ENCODE measurements at regions not wholly inside any gene's neighbourhood (a gene's known extent, or its start where the extent isn't known, plus 50 kb on each side); places are given as distances from the start of the nearest gene placed in this dataset.

DNA sequence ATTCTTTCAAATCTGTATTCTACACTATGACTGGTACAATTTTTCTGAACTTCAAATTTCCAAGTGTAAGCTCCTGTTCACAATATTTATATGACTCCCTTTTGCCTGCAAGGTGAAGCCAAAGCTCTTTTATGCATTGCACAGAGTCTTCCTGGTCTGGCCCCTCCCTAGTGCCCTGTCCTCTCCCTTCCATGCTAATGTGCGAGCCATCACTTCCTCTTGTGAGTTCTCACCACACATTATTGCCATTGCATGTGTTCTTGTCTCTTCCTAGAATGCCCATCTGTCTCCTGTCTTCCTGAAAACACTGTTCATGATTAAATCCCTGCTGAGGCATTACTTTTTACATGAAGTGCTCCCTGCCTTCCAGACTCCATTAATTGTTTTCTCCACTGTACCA, 169.9 kb downstream of the MC4R start:
- no peak overlapping the region for H3K4me3 ChIP-seq
- DNase-seq (ENCODE audit: low spot score in 2 of 2): no peak
- 59% methylated on average over 1 of the region's 1 CpG for WGBS
- no peaks in the 10 kb centered on the region for H3K4me1 ChIP-seq
- no peaks in the 10 kb centered on the region for H3K36me3 ChIP-seq
- TF ChIP-seq, protein P1, sequence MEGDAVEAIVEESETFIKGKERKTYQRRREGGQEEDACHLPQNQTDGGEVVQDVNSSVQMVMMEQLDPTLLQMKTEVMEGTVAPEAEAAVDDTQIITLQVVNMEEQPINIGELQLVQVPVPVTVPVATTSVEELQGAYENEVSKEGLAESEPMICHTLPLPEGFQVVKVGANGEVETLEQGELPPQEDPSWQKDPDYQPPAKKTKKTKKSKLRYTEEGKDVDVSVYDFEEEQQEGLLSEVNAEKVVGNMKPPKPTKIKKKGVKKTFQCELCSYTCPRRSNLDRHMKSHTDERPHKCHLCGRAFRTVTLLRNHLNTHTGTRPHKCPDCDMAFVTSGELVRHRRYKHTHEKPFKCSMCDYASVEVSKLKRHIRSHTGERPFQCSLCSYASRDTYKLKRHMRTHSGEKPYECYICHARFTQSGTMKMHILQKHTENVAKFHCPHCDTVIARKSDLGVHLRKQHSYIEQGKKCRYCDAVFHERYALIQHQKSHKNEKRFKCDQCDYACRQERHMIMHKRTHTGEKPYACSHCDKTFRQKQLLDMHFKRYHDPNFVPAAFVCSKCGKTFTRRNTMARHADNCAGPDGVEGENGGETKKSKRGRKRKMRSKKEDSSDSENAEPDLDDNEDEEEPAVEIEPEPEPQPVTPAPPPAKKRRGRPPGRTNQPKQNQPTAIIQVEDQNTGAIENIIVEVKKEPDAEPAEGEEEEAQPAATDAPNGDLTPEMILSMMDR (IDR thresholded peaks at IDR 0.05): no peak
- TF ChIP-seq POLR2AphosphoS5 (IDR thresholded peaks at IDR 0.05) (no peak), EP300 (IDR thresholded peaks at IDR 0.05) (no peak), POLR2A (IDR thresholded peaks at IDR 0.05) (no peak)
- no peak overlapping the region for H3K27ac ChIP-seq
- no peaks in the 10 kb centered on the region for H3K27me3 ChIP-seq
- H3K9me3 ChIP-seq: no peaks in the 10 kb centered on the region

DNA sequence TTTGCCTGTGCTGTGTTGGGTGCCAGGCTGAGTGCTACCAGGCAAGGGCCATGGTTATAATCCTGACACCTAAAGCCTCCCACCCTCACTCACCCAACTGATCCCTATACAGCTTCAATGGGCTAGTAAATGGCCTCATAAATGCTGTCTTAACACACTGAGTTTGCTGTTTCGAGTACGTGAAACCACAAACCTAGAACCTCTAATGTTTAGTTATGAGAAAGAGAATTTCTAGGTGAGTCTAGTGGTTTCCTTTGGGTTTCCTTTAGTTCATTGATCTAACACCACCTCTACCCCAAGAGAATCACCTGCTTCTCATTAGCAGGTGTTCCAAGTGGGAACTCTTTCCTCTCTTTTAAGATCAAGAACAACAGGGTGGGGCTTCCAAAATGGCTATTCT, 172.0 kb downstream of the MC4R start:
- Histone ChIP-seq H3K27ac (no peak overlapping the region), H3K9me3 (no peaks in the 10 kb centered on the region), H3K4me1 (no peaks in the 10 kb centered on the region), H3K27me3 (no peaks in the 10 kb centered on the region), H3K36me3 (no peaks in the 10 kb centered on the region), H3K4me3 (no peak overlapping the region)
- WGBS: 100% methylated on average over 2 of the region's 2 CpGs
- DNase-seq (ENCODE audit: low spot score in 2 of 2): no peak
- no peak for TF ChIP-seq POLR2AphosphoS5 (IDR thresholded peaks at IDR 0.05)
- TF ChIP-seq, protein P1 (IDR thresholded peaks at IDR 0.05): no peak
- TF ChIP-seq POLR2A (IDR thresholded peaks at IDR 0.05): no peak
- TF ChIP-seq EP300 (IDR thresholded peaks at IDR 0.05): no peak

DNA sequence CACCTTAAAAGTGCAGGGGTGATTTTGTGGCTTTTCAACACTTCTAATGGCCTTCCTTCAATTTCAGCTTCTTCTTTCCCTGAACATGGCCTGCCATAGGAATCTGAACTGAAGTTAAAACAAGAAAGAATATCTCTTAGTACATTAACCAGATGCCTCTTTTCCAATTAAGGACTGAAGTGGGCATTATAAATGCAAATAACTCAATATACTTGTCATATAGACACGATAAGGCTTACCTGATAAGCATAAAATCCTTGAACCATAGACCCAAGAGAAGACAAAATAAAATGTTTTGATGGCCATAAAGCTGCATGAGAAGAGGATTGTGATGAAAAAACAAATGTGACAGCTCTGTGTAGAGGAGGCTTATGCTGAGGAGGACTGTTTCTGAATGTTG, 173.1 kb downstream of the MC4R start:
- Histone ChIP-seq H3K4me3 (no peak overlapping the region), H3K27ac (no peak overlapping the region), H3K36me3 (no peaks in the 10 kb centered on the region), H3K9me3 (no peaks in the 10 kb centered on the region), H3K27me3 (no peaks in the 10 kb centered on the region), H3K4me1 (no peaks in the 10 kb centered on the region)
- no peak for DNase-seq (ENCODE audit: low spot score in 2 of 2)
- WGBS: 89% methylated on average over 1 of the region's 1 CpG
- TF ChIP-seq POLR2AphosphoS5 (IDR thresholded peaks at IDR 0.05): no peak
- TF ChIP-seq EP300 (IDR thresholded peaks at IDR 0.05): no peak

DNA sequence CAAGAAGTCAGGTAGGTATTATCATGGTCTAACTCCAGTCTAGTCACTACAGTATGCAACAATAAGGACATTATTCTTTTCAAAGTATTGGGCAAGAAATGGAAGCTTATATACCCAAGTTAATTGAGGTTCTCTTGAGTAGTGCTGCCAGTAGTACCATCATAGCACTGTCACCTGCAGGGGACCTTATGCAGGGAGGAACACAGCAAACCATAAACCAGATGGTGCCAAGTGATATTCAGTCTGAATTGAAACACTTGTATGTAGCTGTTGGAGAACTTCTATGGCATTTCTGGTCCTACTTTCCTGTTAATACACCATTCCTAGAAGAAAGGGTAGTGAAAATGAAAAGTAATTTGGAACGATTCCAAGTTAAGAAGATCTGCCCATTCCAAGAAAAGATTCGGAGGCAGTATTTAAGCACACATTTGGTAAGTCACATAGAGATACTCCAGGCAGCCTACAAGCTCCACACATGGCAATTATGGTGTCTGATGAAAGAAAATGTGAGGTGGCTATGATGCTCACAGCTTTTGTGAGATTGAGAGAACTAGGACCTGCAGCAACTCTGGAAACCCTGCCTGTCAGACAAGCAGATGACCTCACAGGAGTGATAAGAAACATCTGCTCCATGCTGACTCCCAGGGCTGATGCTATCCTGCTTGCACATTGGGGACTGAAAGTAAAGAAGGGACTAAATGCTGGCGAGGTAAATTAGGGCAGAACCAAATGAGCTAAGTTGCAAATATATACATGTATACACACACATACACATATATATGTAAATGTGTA, 174.7 kb downstream of the MC4R start:
- no peaks in the 10 kb centered on the region for H3K27me3 ChIP-seq
- TF ChIP-seq, protein P1 (IDR thresholded peaks at IDR 0.05): no peak
- TF ChIP-seq EP300 (IDR thresholded peaks at IDR 0.05): no peak
- no peaks in the 10 kb centered on the region for H3K4me1 ChIP-seq
- DNase-seq (ENCODE audit: low spot score in 2 of 2): no peak
- H3K9me3 ChIP-seq: no peaks in the 10 kb centered on the region
- 63% methylated on average over 3 of the region's 3 CpGs for WGBS
- no peak overlapping the region for H3K27ac ChIP-seq
- H3K36me3 ChIP-seq: no peaks in the 10 kb centered on the region
- no peak overlapping the region for H3K4me3 ChIP-seq

DNA sequence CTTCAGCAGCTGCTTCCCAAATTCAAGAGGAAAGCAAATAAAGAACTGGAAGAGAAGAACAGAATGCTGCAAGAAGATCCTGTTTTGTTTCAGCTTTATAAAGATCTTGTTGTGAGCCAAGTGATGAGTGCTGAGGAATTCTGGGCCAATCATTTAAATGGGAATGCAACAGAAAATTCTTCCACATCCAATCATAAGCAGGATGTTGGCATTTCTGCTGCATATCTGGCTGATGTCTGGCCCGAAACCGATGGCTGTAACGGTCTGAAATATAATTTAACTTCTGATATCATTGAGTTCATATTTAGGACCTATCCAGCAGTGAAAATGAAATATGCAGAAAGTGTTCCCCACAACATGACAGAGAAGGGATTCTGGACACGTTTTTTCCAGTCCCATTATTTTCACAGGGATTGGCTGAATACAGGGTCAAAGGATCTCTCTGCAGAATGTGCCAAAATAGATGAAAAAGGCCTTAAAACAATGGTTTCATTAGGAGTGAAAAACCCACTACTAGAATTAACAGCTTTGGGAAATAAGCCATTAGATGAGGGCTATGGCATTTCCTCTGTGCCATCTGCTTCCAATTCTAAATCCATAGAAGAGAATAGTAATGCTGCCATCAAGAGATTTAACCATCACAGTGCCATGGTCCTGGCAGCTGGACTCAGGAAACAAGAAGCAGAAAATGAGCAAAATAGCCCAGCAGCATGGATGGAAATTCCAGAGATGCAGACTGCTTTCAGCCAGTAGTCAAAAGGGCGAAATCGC, 175.6 kb downstream of the MC4R start:
- Histone ChIP-seq H3K9me3 (no peaks in the 10 kb centered on the region), H3K4me3 (no peak overlapping the region), H3K27ac (no peak overlapping the region), H3K36me3 (no peaks in the 10 kb centered on the region), H3K27me3 (no peaks in the 10 kb centered on the region), H3K4me1 (no peaks in the 10 kb centered on the region)
- 70% methylated on average over 6 of the region's 6 CpGs for WGBS
- no peak for DNase-seq (ENCODE audit: low spot score in 2 of 2)
- no peak for TF ChIP-seq POLR2A (IDR thresholded peaks at IDR 0.05)
- TF ChIP-seq POLR2AphosphoS5 (IDR thresholded peaks at IDR 0.05): no peak

DNA sequence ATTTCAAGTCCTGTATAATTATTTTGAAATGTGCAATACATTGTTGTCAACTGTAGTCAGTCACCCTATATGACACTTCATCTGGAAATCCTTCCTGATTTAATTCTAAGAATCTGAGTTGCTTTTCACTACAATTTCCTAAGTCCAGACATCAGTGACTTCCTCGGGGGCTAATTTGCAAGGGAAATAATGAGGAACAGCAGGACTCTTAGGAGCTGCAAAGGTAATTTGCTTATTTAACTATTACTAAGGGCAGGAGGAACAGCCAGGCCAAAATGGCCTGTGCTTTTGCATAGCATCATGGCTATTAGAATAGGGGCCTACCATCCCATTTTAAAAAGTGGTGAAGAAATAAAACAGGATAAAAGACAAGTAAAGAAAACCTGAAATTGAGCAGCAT, 178.8 kb downstream of the MC4R start:
- H3K4me1 ChIP-seq: no peaks in the 10 kb centered on the region
- H3K27ac ChIP-seq: no peak overlapping the region

More for the DNA sequence above, 178.8 kb downstream of the MC4R start:
- Histone ChIP-seq H3K27me3 (no peaks in the 10 kb centered on the region), H3K9me3 (no peaks in the 10 kb centered on the region), H3K4me3 (no peak overlapping the region), H3K36me3 (no peaks in the 10 kb centered on the region)
- TF ChIP-seq POLR2A (IDR thresholded peaks at IDR 0.05): no peak
- no peak for TF ChIP-seq EP300 (IDR thresholded peaks at IDR 0.05)
- no peak for TF ChIP-seq POLR2AphosphoS5 (IDR thresholded peaks at IDR 0.05)
- TF ChIP-seq, protein P1 (IDR thresholded peaks at IDR 0.05): no peak
- WGBS: 41% methylated on average over 1 of the region's 1 CpG
- DNase-seq (ENCODE audit: low spot score in 2 of 2): no peak

All from suprapubic skin (tissue), 4 donors.